Neural progenitor cell (in vitro differentiated cells): ENCODE measurements at regions not wholly inside any gene's neighbourhood (a gene's known extent, or its start where the extent isn't known, plus 50 kb on each side); places are given as distances from the start of the nearest gene placed in this dataset.

Source experiments
- CTCF ChIP-seq: fragments of 200-600 bp; sonication (generic); IDR thresholded peaks from 2 replicates; pipeline ENCODE4 v1.5.1; 2017; ENCODE audit warnings: antibody characterized with exemption, mild to moderate bottlenecking
- EZH2 ChIP-seq: fragments of 200-600 bp; sonication (generic); IDR thresholded peaks from 2 replicates; pipeline ENCODE4 v1.6.1; 2017; ENCODE audit warnings: antibody characterized with exemption, mild to moderate bottlenecking, moderate library complexity
- EZH2phosphoT487 ChIP-seq: fragments of 200-600 bp; sonication (generic); IDR thresholded peaks from 2 replicates; pipeline ENCODE4 v1.6.1; 2017; ENCODE audit warnings: antibody characterized with exemption

- TF ChIP-seq EZH2: no peak
- no peak for TF ChIP-seq EZH2phosphoT487
- TF ChIP-seq CTCF: no peak
Observed at GRCh38 chr11:90309693-90310092, 86.8 kb upstream of the CHORDC1 start.
